ENCODE measurements at regions not wholly inside any gene's neighbourhood (a gene's known extent, or its start where the extent isn't known, plus 50 kb on each side); places are given as distances from the start of the nearest gene placed in this dataset.

- no peak for DNase-seq (ENCODE audit: low spot score)
- H3K4me1 Mint-ChIP-seq (ENCODE audit: low read depth): no peaks in the 10 kb centered on the region
- no peak overlapping the region for H3K4me3 Mint-ChIP-seq (ENCODE audit: unreplicated experiment)
- no peak for TF ChIP-seq CTCF (IDR thresholded peaks at IDR 0.05)
- H3K36me3 Mint-ChIP-seq (ENCODE audit: low read depth): no peaks in the 10 kb centered on the region
- H3K27ac Mint-ChIP-seq (ENCODE audit: unreplicated experiment): no peak overlapping the region
- no peaks in the 10 kb centered on the region for H3K9me3 Mint-ChIP-seq (ENCODE audit: low read depth)
- peaks cover 5% of the 10 kb centered on the region for H3K27me3 Mint-ChIP-seq (ENCODE audit: low read depth)
Observed at GRCh38 chr12:85531341-85531740, 251.3 kb downstream of the ALX1 start.

GRCh38 chr12:85549640-85550039 is 269.6 kb downstream of the ALX1 start:
- DNase-seq (ENCODE audit: low spot score): no peak
- no peaks in the 10 kb centered on the region for H3K9me3 Mint-ChIP-seq (ENCODE audit: low read depth)
- no peak overlapping the region for H3K4me3 Mint-ChIP-seq (ENCODE audit: unreplicated experiment)
- H3K27ac Mint-ChIP-seq (ENCODE audit: unreplicated experiment): no peak overlapping the region
- no peaks in the 10 kb centered on the region for H3K4me1 Mint-ChIP-seq (ENCODE audit: low read depth)
- no peak for TF ChIP-seq CTCF (IDR thresholded peaks at IDR 0.05)
- no peaks in the 10 kb centered on the region for H3K36me3 Mint-ChIP-seq (ENCODE audit: low read depth)
- peaks cover 21% of the 10 kb centered on the region for H3K27me3 Mint-ChIP-seq (ENCODE audit: low read depth)

- no peaks in the 10 kb centered on the region for H3K4me1 Mint-ChIP-seq (ENCODE audit: low read depth)
- H3K4me3 Mint-ChIP-seq (ENCODE audit: unreplicated experiment): no peak overlapping the region
- H3K27ac Mint-ChIP-seq (ENCODE audit: unreplicated experiment): no peak overlapping the region
- H3K27me3 Mint-ChIP-seq (ENCODE audit: low read depth): peaks cover 21% of the 10 kb centered on the region
- DNase-seq (ENCODE audit: low spot score): no peak
- H3K36me3 Mint-ChIP-seq (ENCODE audit: low read depth): no peaks in the 10 kb centered on the region
- no peak for TF ChIP-seq CTCF (IDR thresholded peaks at IDR 0.05)
- no peaks in the 10 kb centered on the region for H3K9me3 Mint-ChIP-seq (ENCODE audit: low read depth)
Observed at GRCh38 chr12:85550924-85551323, 270.9 kb downstream of the ALX1 start.

- Mint-ChIP-seq H3K27ac (ENCODE audit: unreplicated experiment) (no peak overlapping the region), H3K36me3 (ENCODE audit: low read depth) (no peaks in the 10 kb centered on the region), H3K27me3 (ENCODE audit: low read depth) (peaks cover 14% of the 10 kb centered on the region), H3K4me1 (ENCODE audit: low read depth) (no peaks in the 10 kb centered on the region), H3K9me3 (ENCODE audit: low read depth) (no peaks in the 10 kb centered on the region), H3K4me3 (ENCODE audit: unreplicated experiment) (no peak overlapping the region)
- DNase-seq (ENCODE audit: low spot score): no peak
- TF ChIP-seq CTCF (IDR thresholded peaks at IDR 0.05): no peak
Observed at GRCh38 chr12:85552461-85552860, 272.4 kb downstream of the ALX1 start.

- Mint-ChIP-seq H3K9me3 (ENCODE audit: low read depth) (no peaks in the 10 kb centered on the region), H3K4me1 (ENCODE audit: low read depth) (peaks cover 2% of the 10 kb centered on the region), H3K27ac (ENCODE audit: unreplicated experiment) (no peak overlapping the region), H3K36me3 (ENCODE audit: low read depth) (no peaks in the 10 kb centered on the region), H3K27me3 (ENCODE audit: low read depth) (peaks cover 8% of the 10 kb centered on the region), H3K4me3 (ENCODE audit: unreplicated experiment) (no peak overlapping the region)
- DNase-seq (ENCODE audit: low spot score): no peak
- TF ChIP-seq CTCF (IDR thresholded peaks at IDR 0.05): no peak
Observed at GRCh38 chr12:85557850-85558249, 277.8 kb downstream of the ALX1 start.

Measured in chondrocyte (in vitro differentiated cells).